Naive thymus-derived CD4-positive, alpha-beta T cell (primary cell): ENCODE measurements at regions not wholly inside any gene's neighbourhood (a gene's known extent, or its start where the extent isn't known, plus 50 kb on each side); places are given as distances from the start of the nearest gene placed in this dataset.
A peak's percentile ranks its signal among the peaks of the same experiment; 100 is the strongest.

Experiments used
- ATAC-seq: fragments of 150-1000 bp; cut with Tn5 transposase; 2 replicates; pipeline ENCODE4 v1.10.0; 2021; ENCODE audit warnings: mild to moderate bottlenecking, moderate library complexity
- CTCF ChIA-PET: fragments of 350-600 bp; sonication (Branson Sonifier 250); formaldehyde crosslinking; loops from one replicate; lab custom pipeline; 2021; ENCODE audit warnings: antibody characterized with exemption; lab: Charles Lee
- POLR2A ChIA-PET: fragments of 350-600 bp; sonication (Branson Sonifier 250); formaldehyde crosslinking; loops from one replicate; lab custom pipeline; 2021; ENCODE audit warnings: antibody characterized with exemption, inconsistent platforms; lab: Charles Lee
- DNase-seq, 9 donors: peaks; one replicate each; pipeline versions ENCODE4 v3.0.0 to v3.0.0-alpha.2; 2020 to 2022; ENCODE audit warnings: mixed read lengths in 1 of 9
- H3K27ac ChIP-seq: one replicate; pipeline ENCODE4 v1.7.0; 2013; ENCODE audit warnings: mild to moderate bottlenecking, low read depth, low read length, moderate library complexity
- H3K27me3 ChIP-seq, 2 donors: one replicate each; pipeline ENCODE4 v1.7.0; 2013; ENCODE audit warnings: low read length in 2 of 2, mild to moderate bottlenecking in 2 of 2, moderate library complexity in 2 of 2; ENCODE audit not compliant: control insufficient read depth in 2 of 2, insufficient read depth in 2 of 2
- H3K36me3 ChIP-seq, 3 experiments: 1 replicate in 2 of 3; 2 replicates in 1 of 3; pipeline ENCODE4 v1.7.0; 2013; ENCODE audit warnings: low read length in 3 of 3, mild to moderate bottlenecking in 3 of 3, moderate library complexity in 1 of 3; ENCODE audit not compliant: insufficient read depth in 3 of 3, control insufficient read depth in 2 of 3
- H3K4me1 ChIP-seq, 2 donors: one replicate each; pipeline ENCODE4 v1.7.0; 2013; ENCODE audit warnings: low read length in 2 of 2, mild to moderate bottlenecking in 2 of 2, moderate library complexity in 1 of 2; ENCODE audit not compliant: control insufficient read depth in 2 of 2, insufficient read depth in 2 of 2
- H3K4me3 ChIP-seq: 2 replicates; pipeline ENCODE4 v1.7.0; 2013; ENCODE audit warnings: mild to moderate bottlenecking, low read length
- H3K9me3 ChIP-seq, 3 experiments: 1 replicate in 2 of 3; 2 replicates in 1 of 3; pipeline ENCODE4 v1.7.0; 2013; ENCODE audit warnings: low read length in 3 of 3; ENCODE audit not compliant: control insufficient read depth in 2 of 3
- H3K27ac Mint-ChIP-seq, 9 donors: one replicate each; pipeline ENCODE4 v1.8.0; 2020 to 2022; ENCODE audit warnings: mixed read lengths in 9 of 9, mild to moderate bottlenecking in 8 of 9, moderate library complexity in 5 of 9, inconsistent platforms in 2 of 9
- H3K27me3 Mint-ChIP-seq, 5 donors: one replicate each; pipeline ENCODE4 v1.8.0; 2021 to 2022; ENCODE audit warnings: mixed read lengths in 5 of 5, mild to moderate bottlenecking in 1 of 5
- H3K36me3 Mint-ChIP-seq, 5 donors: one replicate each; pipeline ENCODE4 v1.8.0; 2020 to 2022; ENCODE audit warnings: mixed read lengths in 5 of 5, mild to moderate bottlenecking in 3 of 5, inconsistent platforms in 1 of 5
- H3K4me1 Mint-ChIP-seq, 7 donors: one replicate each; pipeline ENCODE4 v1.8.0; 2020 to 2022; ENCODE audit warnings: mixed read lengths in 7 of 7, mild to moderate bottlenecking in 3 of 7, inconsistent platforms in 1 of 7
- H3K4me3 Mint-ChIP-seq, 10 donors: one replicate each; pipeline ENCODE4 v1.8.0; 2020 to 2022; ENCODE audit warnings: mild to moderate bottlenecking in 10 of 10, mixed read lengths in 10 of 10, moderate library complexity in 6 of 10, inconsistent platforms in 2 of 10
- H3K9me3 Mint-ChIP-seq, 11 donors: one replicate each; pipeline ENCODE4 v1.8.0; 2020 to 2022; ENCODE audit warnings: mixed read lengths in 11 of 11, mild to moderate bottlenecking in 4 of 11, inconsistent platforms in 1 of 11, moderate library complexity in 1 of 11
- intact Hi-C, 2 donors: fragments of 100-400 bp; cut with micrococcal nuclease; formaldehyde crosslinking; loops; one replicate each; pipeline ENCODE4 v1.15.1; 2023

- H3K27me3 ChIP-seq: no peaks in the 10 kb centered on the region
- DNase-seq: no peak
- H3K4me3 ChIP-seq: no peak overlapping the region
- ChIA-PET POLR2A (interaction anchor here (0.6 kb wide), 1 partner anchor 122 kb away, joined by 3 read pairs; no protein-coding TSS in a partner anchor), CTCF (no interaction called here)
- H3K36me3 ChIP-seq: no peaks in the 10 kb centered on the region
- Mint-ChIP-seq H3K36me3 (peaks cover 0 to 4% (median 0%) of the 10 kb centered on the region in 5 donors), H3K4me3 (no peak overlapping the region), H3K27me3 (peaks cover 0 to 4% (median 0%) of the 10 kb centered on the region in 5 donors), H3K9me3 (peaks cover 0 to 13% (median 0%) of the 10 kb centered on the region in 11 donors), H3K27ac (no peak overlapping the region), H3K4me1 (peaks cover 0 to 12% (median 0%) of the 10 kb centered on the region in 7 donors)
- no peak overlapping the region for H3K27ac ChIP-seq
- no peaks in the 10 kb centered on the region for H3K9me3 ChIP-seq
- ATAC-seq: no peak
- peaks cover 0 to 3% of the 10 kb centered on the region in 2 donors for H3K4me1 ChIP-seq
- intact Hi-C loops: no loop called here
Observed at GRCh38 chr10:62652114-62652513, 152.4 kb upstream of the ADO start.

- ATAC-seq: no peak
- Histone ChIP-seq H3K4me3 (no peak overlapping the region), H3K9me3 (no peaks in the 10 kb centered on the region), H3K4me1 (peaks cover 0 to 3% of the 10 kb centered on the region in 2 donors), H3K27me3 (no peaks in the 10 kb centered on the region), H3K36me3 (no peaks in the 10 kb centered on the region), H3K27ac (no peak overlapping the region)
- Mint-ChIP-seq H3K36me3 (peaks cover 0 to 4% (median 0%) of the 10 kb centered on the region in 5 donors), H3K4me3 (no peak overlapping the region), H3K4me1 (peaks cover 0 to 9% (median 0%) of the 10 kb centered on the region in 7 donors), H3K9me3 (peaks cover 0 to 13% (median 0%) of the 10 kb centered on the region in 11 donors), H3K27ac (no peak overlapping the region), H3K27me3 (peaks cover 0 to 4% (median 0%) of the 10 kb centered on the region in 5 donors)
- no peak for DNase-seq
- intact Hi-C loops: no loop called here
- ChIA-PET CTCF (no interaction called here), POLR2A (interaction anchor here (0.6 kb wide), 1 partner anchor 123 kb away, joined by 3 read pairs; no protein-coding TSS in a partner anchor)
Observed at GRCh38 chr10:62652564-62652963, 152.0 kb upstream of the ADO start.

- Histone ChIP-seq H3K4me3 (no peak overlapping the region), H3K27ac (no peak overlapping the region), H3K9me3 (no peaks in the 10 kb centered on the region), H3K27me3 (no peaks in the 10 kb centered on the region), H3K4me1 (no peaks in the 10 kb centered on the region), H3K36me3 (no peaks in the 10 kb centered on the region)
- DNase-seq (no peak), ATAC-seq (peak; percentile 54)
- no peak overlapping the region for H3K4me3 Mint-ChIP-seq
- CTCF ChIA-PET: no interaction called here
- intact Hi-C loops: no loop called here
- H3K27me3 Mint-ChIP-seq: no peaks in the 10 kb centered on the region
- no peak overlapping the region for H3K27ac Mint-ChIP-seq
- H3K9me3 Mint-ChIP-seq: peaks cover 0 to 13% (median 0%) of the 10 kb centered on the region in 11 donors
- H3K4me1 Mint-ChIP-seq: peaks cover 0 to 6% (median 0%) of the 10 kb centered on the region in 7 donors
- POLR2A ChIA-PET: no interaction called here
- peaks cover 0 to 4% (median 0%) of the 10 kb centered on the region in 5 donors for H3K36me3 Mint-ChIP-seq
Observed at GRCh38 chr10:62653254-62653653, 151.3 kb upstream of the ADO start.

- POLR2A ChIA-PET: no interaction called here
- peaks cover 0 to 4% (median 0%) of the 10 kb centered on the region in 5 donors for H3K36me3 Mint-ChIP-seq
- Histone ChIP-seq H3K4me1 (no peaks in the 10 kb centered on the region), H3K9me3 (no peaks in the 10 kb centered on the region), H3K27ac (no peak overlapping the region), H3K4me3 (no peak overlapping the region), H3K27me3 (no peaks in the 10 kb centered on the region), H3K36me3 (no peaks in the 10 kb centered on the region)
- CTCF ChIA-PET: no interaction called here
- peaks cover 0 to 2% (median 0%) of the 10 kb centered on the region in 5 donors for H3K27me3 Mint-ChIP-seq
- intact Hi-C loops: no loop called here
- peaks cover 0 to 13% (median 0%) of the 10 kb centered on the region in 11 donors for H3K9me3 Mint-ChIP-seq
- DNase-seq (no peak), ATAC-seq (no peak)
- no peak overlapping the region for H3K27ac Mint-ChIP-seq
- no peak overlapping the region for H3K4me3 Mint-ChIP-seq
- H3K4me1 Mint-ChIP-seq: peaks cover 0 to 7% (median 0%) of the 10 kb centered on the region in 7 donors
Observed at GRCh38 chr10:62654966-62655336, 149.6 kb upstream of the ADO start.

GRCh38 chr10:62655337-62655994 lies 149.1 kb upstream of the ADO start:
- Mint-ChIP-seq H3K4me3 (no peak overlapping the region), H3K4me1 (peaks cover 0 to 8% (median 0%) of the 10 kb centered on the region in 7 donors), H3K27me3 (peaks cover 0 to 6% (median 0%) of the 10 kb centered on the region in 5 donors), H3K9me3 (peaks cover 0 to 13% (median 0%) of the 10 kb centered on the region in 11 donors), H3K36me3 (peaks cover 0 to 4% (median 0%) of the 10 kb centered on the region in 5 donors), H3K27ac (no peak overlapping the region)
- ChIA-PET POLR2A (interaction anchor here (0.7 kb wide), 1 partner anchor 614 kb away, joined by 3 read pairs; no protein-coding TSS in a partner anchor), CTCF (no interaction called here)
- no peak for ATAC-seq
- no peak overlapping the region for H3K27ac ChIP-seq
- no peak for DNase-seq
- H3K9me3 ChIP-seq: no peaks in the 10 kb centered on the region
- H3K4me3 ChIP-seq: no peak overlapping the region
- no peaks in the 10 kb centered on the region for H3K4me1 ChIP-seq
- intact Hi-C loops: no loop called here
- H3K36me3 ChIP-seq: no peaks in the 10 kb centered on the region
- no peaks in the 10 kb centered on the region for H3K27me3 ChIP-seq

GRCh38 chr10:62657244-62657835 lies 147.2 kb upstream of the ADO start:
- H3K4me3 ChIP-seq: no peak overlapping the region
- POLR2A ChIA-PET: no interaction called here
- H3K27ac ChIP-seq: no peak overlapping the region
- H3K27ac Mint-ChIP-seq: no peak overlapping the region
- no peaks in the 10 kb centered on the region for H3K9me3 ChIP-seq
- H3K9me3 Mint-ChIP-seq: peaks cover 0 to 14% (median 0%) of the 10 kb centered on the region in 11 donors
- ATAC-seq (no peak), DNase-seq (no peak)
- intact Hi-C loops: no loop called here
- CTCF ChIA-PET: no interaction called here
- H3K36me3 ChIP-seq: no peaks in the 10 kb centered on the region
- no peaks in the 10 kb centered on the region for H3K4me1 ChIP-seq
- peaks cover 0 to 8% (median 0%) of the 10 kb centered on the region in 7 donors for H3K4me1 Mint-ChIP-seq
- no peaks in the 10 kb centered on the region for H3K27me3 ChIP-seq
- H3K36me3 Mint-ChIP-seq: peaks cover 0 to 3% (median 0%) of the 10 kb centered on the region in 5 donors
- H3K27me3 Mint-ChIP-seq: peaks cover 0 to 6% (median 0%) of the 10 kb centered on the region in 5 donors
- no peak overlapping the region for H3K4me3 Mint-ChIP-seq
